Hematopoietic multipotent progenitor cell (in vitro differentiated cells): ENCODE measurements at regions not wholly inside any gene's neighbourhood (a gene's known extent, or its start where the extent isn't known, plus 50 kb on each side); places are given as distances from the start of the nearest gene placed in this dataset.
"Not testable (repeated sequence)": the region's sequence is repeated elsewhere in the genome, so short reads cannot be mapped to it uniquely, and the experiment has no call there.

Experiments used
- DNase-seq, 3 donors: peaks; one replicate each; pipeline ENCODE4 v3.0.0-alpha.2; 2011 to 2015; ENCODE audit warnings: low read depth in 2 of 3, low spot score in 2 of 3

DNA sequence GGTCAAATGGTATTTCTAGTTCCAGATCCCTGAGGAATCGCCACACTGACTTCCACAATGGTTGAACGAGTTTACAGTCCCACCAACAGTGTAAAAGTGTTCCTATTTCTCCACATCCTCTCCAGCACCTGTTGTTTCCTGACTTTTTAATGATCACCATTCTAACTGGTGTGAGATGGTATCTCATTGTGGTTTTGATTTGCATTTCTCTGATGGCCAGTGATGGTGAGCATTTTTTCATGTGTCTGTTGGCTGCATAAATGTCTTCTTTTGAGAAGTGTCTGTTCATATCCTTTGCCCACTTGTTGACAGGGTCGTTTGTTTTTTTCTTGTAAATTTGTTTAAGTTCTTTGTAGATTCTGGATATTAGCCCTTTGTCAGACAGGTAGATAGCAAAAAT lies 269.9 kb upstream of the NREP start:
- DNase-seq: not testable (repeated sequence)

DNA sequence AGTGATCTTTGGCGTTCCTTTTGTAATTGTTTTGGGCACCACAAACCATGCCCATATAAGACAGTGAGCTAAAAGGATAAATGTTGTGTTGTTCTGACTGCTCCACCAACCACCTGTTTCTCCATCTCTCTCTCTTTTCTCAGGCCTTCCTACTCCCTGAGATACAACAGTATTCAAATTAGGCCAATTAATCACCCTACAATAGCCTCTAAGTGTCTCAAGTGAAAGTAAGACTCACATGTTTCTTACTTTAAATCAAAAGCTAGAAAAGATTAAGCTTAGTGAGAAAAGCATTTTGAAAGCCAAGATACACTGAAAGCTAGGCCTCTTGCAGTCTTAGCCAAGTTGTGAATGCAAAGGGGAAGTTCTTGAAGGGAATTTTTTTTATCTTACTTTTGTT lies 268.8 kb upstream of the NREP start:
- no peak for DNase-seq

DNA sequence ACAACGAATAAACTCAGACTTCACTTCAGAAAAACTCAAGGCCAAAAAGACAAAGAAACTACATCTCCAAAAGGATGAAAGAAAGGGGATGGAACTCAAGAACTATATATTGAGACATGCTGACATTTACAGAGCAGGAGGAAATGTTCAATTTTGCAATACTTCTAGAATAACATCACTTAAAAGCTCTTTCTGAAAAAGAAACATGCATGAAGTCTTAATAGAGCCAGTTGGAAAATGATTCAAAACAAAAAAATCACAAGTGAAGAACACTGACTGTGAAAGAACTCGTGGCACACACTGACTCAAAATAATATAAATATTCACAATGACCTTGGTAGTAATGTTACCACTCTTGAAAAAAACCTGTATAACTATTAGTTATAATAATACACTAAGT lies 267.8 kb upstream of the NREP start:
- no peak for DNase-seq

DNA sequence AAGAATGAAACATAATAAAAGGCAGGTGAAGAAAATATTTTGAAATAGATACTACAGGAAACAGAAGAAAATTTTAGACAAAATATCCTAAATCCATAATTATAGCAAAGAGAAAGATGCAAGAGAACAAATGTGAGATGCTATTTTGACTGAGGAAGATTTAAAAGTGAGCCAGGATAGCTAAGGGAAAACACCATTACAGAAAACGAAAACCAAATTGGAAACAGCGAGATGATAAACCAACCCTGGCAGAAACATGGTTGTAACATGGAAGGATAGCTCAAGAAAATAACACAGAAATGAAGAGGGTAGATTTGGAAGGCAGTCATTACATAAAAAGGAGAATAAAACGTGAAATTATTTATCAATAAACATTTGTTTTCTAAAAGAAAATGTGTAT lies 267.2 kb upstream of the NREP start:
- DNase-seq: no peak

DNA sequence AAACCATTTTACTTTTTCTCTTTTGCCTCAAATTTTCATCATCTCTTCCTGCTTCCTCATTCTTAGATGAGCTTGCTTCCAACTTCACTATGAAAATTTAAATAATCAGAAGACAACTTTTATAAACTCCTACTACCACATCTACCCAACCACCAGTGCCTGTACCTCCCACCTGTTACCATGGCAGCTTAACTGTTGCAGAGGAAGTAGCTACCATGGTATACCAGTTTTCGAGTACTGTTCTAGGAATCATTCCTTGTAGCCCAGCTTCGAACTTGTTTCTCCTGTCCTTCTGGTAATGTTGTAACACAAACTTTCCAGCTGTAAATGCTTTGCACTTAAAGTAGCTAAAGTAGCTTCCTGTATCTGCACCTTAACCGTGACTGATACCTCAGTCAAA lies 266.8 kb upstream of the NREP start:
- DNase-seq: no peak

DNA sequence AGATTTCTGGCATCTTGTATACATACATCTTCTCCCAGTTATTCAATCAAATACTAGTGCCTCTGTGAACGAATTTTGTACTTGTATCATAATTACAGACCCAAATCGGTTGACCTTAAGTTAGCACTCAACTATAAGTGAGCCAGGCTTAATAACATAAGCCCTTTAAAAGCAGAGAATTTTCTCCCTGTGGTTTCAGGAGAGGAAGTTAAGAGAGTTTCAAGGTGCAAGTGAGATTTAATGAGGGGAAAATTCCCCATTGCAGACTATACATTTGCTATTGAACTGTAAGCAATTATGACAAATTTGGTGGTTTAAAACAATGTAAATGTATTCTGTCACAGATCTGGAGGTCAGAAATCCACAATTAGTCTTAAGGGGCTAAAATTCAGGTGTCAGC lies 261.9 kb upstream of the NREP start:
- no peak for DNase-seq

DNA sequence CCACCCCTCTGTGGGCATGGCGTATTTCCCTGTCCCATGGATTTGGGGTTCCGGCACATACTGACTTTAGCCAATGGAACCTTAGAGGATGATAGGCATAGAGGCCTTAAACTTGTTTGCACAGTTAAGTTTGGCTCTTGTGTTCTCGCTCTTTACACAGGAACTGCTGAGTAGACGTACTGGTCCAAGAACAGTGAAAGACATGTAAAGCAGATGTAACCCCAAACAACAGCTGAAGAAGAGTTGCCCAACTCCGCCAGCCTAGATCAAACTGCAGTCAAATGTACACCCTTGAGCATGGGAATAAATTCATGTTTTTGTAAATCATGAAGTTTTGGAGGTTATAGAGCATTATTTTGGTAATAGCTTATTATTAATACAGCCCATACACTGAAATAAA lies 260.0 kb upstream of the NREP start:
- DNase-seq: no peak

DNA sequence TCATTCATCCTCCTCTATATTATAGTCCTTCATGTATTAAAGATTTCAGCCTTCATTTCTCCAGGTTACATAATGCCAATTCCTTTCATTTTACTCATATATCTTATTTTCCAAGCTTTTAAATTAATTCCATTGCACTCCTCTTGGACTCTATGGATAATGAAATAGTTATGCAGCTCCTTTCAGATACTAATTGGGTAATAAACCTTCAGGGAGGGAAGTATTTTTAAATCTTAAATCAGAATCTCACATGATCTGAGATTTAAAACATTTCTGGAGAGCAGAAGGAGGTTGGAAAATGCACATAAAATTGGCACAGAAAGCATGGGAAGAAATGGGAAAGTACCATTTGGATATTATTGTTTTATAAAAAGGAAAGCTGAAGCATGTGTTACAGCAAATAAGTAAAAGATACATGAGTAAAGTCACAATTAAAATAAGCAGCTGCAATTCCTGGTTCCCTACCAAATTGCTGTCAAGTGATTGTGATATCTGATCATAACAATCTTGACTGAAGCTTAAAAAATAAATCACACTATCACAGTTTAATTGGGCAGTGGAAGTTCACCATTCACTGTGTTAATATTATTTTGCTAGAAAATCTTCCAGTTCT lies 257.9 kb upstream of the NREP start:
- no peak for DNase-seq

DNA sequence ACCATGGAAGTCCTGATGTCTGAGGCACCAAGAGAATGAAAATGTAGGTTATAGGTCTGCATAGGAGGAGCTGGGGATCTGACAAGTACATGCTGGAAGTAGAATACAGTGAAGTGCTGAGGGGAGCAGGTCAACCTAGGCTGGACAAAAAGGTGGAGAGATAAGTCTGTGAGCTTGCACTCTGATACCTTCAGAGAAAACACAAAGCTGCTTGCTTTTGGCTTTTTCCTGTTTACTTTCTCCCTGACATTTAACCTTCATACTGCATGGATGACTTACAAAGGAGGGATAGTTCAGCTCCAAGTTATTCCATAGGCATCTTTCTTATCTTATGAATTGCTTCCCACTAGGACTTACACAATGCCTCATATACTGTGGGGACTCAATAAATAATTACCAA lies 256.7 kb upstream of the NREP start:
- DNase-seq: no peak

DNA sequence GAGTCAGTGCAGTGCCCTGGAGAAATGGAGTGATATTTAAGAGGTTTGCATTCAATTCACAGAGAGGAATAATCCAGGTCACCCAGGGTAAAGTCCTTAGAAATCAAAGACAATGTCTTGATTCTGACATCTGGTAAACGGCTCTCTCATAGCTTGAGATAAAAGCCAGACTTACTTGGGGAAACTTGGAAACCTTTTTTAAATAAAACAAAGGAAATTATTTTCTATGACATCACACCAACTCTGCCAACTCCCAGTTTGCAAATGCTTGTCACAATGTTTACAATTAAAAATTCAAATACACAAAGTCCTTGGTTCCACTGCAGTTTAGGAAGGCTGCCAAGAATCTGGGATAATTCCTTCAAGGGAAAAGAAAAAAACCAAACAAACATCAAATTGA lies 255.1 kb upstream of the NREP start:
- no peak for DNase-seq

DNA sequence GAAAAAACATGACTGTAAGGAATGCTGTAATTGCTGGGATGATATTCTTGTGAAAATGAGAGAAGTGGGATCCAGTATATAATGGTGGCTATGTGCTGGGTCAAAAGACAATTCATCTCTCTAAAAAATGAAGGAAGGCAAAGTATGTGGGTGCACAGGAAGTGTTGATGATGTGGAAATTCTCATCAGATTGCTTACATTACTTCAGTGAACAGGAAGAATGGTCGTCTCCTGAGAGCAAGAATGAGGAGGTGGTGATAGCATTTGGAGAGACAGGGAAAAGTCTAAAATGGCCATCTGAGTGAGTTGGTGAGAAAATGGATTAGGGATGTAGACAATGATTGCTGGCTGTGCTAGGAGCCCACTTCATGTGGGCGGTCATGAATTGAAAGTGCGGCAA lies 253.5 kb upstream of the NREP start:
- DNase-seq: no peak

DNA sequence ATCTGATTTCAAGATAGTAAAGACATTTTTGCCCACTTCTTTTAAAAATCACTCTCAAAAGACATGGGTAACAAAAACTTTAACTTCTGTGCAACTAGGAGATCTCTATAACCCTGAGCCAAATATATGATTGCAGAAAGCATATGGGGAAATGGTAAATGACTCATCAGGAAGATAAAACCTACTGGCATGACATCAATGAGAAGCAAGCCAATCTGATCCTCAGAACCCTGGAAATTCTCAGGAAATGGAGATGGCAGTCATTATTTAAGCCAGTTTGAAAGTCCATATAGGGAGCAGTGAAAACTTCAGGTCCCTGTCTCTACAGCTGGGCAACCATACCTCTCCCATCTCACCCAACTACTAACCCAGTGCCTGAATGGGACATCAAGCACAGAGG lies 249.7 kb upstream of the NREP start:
- no peak for DNase-seq

DNA sequence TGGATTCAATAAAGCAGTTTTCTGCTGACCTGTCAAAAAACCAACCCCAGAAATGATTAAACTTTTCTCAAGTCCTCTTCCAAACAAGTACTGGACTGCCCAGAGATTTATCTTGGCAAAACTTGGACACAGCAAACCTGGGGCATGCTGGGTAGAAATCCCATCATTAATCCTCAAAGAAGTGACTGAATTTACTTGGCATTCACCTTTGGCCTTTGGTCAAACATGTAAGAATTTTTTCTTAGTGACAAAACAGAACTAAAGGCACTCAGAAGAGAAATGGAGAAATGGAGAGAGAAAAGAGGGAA lies 248.6 kb upstream of the NREP start:
- no peak for DNase-seq

DNA sequence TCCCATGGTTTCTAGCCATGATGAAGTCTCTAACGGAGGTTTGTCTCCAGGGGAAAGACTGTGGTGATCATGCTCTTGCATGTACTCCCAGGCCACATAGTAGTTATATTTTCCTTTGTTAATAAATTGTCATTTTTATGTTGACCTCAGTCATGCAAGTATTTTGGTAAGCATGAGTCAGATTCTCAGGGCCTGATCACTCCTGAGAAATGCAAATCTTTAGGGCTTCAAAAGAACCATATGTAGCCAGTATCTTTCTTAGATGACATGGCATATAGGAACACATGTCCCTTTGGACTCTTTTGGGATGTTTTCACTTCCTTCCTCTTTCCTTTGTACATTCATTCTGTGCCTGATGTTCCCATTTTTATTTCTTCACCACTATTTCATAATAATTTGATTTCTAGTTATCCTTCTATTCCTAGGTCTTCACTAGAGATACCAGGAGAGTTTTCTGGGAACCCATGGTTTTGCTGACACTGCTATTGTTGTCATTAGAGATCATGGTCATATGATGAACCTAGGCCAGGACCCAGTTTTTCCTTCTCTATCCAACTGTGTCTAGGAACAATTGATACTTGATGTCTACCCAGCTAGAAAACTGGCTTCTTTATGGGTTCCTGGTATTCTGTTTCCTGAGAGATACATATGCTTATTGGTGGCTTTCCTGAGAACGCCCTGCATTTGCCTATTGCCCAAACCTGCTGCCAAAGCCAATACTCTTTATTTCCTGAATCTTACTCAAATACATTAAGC lies 248.1 kb upstream of the NREP start:
- DNase-seq: no peak

DNA sequence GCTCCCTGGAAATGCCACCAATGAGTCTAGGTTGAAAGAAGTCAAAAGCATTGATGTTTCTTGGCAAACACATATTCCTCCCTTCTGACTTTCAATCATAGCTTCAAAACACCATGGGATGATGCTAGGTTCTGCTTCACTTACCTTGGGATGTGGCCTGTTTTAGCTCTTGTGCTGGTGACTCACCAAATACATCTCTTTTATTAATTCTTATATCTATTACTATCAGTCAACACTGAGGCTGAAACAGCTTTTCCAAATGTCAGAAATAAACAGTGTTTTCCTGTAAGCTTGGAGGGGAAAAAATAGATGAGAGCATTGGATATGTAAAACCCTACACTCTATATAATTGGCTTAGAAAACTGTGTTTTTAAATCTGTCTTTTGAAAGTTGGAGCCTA lies 245.4 kb upstream of the NREP start:
- no peak for DNase-seq

DNA sequence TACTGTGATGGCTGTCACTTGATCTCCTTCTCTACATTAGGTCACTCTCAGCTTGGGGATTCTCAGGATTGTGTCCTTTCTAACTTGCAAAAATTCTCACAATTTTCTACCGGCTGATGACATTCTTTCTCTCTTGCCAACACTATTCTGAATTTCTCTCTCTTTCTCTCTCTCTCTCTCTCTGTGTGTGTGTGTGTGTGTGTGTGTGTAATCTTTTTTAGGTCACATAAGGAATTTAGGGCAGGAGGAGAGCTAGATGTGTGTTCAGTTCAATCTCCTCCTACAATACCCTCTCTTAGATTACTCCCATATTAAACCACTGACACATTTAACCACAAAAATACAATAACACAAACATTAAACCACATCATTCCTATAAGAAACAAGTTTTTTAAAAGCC lies 242.3 kb upstream of the NREP start:
- no peak for DNase-seq

DNA sequence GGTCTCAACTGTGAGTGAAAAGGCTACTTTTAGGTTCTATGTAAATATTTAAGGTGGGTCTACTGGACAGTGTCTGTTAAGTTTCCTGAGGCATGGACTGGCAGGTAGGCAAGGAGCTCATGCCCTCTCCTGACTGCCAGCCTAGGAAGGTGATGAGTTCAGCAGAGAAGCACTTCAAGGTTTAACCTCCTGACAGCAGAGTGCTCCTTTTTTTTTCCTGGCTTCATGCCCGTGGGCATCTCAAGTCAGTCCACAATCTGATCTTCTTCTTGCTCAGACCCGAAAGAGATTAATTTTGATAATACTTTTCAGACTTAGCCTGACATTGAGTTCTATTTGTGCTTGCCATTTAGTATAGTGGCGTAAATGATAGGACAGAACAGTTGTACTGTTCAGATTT lies 241.9 kb upstream of the NREP start:
- DNase-seq: no peak

DNA sequence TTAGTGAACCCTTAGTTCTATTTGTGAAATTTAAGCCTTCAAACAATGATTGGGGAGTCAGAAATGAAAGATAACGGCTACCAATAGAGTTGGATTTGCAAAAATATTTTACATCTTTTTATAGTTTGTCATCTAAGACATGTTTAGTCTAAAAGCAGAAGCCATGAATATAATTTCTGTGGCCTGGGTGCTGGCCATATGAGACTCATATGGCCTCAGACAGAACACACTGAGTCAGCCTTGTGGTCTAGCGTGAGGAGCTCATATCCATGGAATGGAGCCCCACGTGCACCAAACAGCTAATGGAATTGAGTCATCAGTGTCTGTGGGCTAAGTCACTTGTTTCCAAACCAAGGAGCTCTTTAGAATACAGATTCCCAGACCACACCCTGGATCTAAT lies 240.7 kb upstream of the NREP start:
- no peak for DNase-seq

DNA sequence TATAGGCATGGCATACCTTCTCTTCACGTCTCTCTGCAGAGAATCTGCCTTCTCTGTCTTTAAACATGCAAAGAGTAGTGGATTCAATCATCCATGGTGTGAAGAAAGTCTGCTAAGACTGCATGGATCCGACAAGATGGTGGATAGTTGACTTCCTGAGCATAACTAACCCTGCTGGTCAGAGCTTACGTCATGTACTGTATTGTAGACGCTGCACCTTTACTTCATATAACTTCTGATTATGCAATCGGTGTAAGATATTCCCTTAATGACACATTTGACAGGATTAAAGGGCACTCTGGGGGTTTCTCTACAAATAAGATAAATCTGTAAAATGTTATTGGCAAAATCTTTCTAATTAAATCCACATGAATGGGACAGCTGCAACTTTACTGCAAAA lies 240.3 kb upstream of the NREP start:
- DNase-seq: no peak

DNA sequence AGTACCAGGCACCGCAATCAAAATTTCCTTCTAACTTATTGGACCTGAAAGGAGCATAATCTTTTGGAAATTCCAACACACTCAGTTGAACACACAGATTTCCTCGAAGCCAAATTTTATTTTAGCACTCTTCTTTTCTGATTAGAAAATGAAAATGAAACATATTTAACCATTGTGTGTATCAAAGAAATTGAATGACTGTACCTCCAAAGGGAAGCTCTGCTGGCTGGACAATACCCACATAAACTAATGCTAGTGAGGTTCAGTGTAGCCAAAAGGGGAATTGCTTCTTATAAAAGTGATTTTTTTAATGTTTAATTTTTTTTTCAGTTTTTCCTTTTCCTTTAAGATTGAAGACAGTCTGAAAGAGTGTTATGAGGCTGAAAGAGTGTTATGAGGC lies 239.6 kb upstream of the NREP start:
- DNase-seq: no peak

DNA sequence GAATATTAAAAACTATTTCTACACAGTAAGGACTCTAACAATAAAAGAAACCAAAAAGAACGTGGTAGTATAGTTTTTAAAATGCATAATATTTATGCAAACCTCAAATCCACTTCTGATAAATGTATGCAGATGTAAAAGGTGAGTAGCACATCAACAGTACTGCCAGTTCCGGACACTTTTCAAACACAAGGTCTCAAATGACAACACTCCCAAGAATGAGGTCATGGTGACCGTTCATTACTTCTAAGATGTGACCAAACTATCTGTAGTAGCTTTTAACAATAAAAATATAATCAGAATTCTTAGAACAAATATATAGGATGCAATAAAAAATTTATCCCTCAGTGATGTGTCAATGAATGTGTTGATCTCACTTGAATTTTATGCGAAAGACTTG lies 238.7 kb upstream of the NREP start:
- DNase-seq: no peak

DNA sequence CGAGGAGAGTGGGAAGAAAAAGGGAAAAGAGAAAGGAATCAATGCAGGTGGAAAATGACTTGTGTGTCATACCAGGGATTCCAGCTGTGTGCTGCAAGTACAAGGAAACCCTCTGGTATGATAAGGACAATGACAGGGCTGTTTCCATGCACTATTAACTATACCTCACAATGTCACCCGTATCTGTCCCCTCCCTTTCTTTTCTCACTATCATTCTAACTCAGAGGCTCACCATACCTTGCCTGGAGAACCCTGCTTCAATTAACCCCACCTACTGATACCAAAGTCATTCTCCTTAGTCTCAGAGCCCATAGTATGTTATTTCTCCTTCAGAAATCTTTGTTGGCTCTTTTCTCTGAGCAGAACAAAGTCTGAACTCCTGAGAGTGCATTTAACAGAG lies 236.2 kb upstream of the NREP start:
- no peak for DNase-seq

DNA sequence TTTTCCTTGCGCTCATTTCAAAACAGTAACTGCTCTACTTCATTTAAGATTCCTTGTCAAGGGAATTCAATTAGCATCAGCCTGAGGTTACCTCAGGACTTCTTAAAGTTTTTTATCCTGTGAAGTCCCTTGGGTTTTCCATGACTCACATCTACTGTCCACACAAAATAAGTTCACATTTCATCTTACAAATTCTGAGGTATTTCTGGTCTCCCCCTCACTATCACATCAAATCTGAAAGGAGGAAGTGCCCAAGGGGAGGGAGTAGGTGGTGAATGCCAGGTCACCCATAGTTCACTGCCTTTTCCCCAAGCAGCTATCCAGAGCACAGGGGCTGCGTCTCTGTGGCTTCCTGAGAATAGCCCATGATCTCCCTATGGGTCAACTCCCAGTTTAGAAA lies 227.1 kb upstream of the NREP start:
- peak in 1 of 3 donors; percentile 1 for DNase-seq
